ENCODE measurements at regions not wholly inside any gene's neighbourhood (a gene's known extent, or its start where the extent isn't known, plus 50 kb on each side); places are given as distances from the start of the nearest gene placed in this dataset.

- DNase-seq (ENCODE audit: low spot score): peak; percentile 54
Observed at GRCh38 chr7:31398815-31399214, 58.3 kb upstream of the NEUROD6 start.

- DNase-seq (ENCODE audit: low spot score): no peak
Observed at GRCh38 chr7:31407178-31407676, 66.7 kb upstream of the NEUROD6 start.

GRCh38 chr7:31408140-31408729 is 67.7 kb upstream of the NEUROD6 start:
- DNase-seq (ENCODE audit: low spot score): peak; percentile 87

GRCh38 chr7:31410265-31410664 is 69.7 kb upstream of the NEUROD6 start:
- DNase-seq (ENCODE audit: low spot score): peak; percentile 37

- no peak for DNase-seq (ENCODE audit: low spot score)
Observed at GRCh38 chr7:31411416-31411815, 70.9 kb upstream of the NEUROD6 start.

- no peak for DNase-seq (ENCODE audit: low spot score)
Observed at GRCh38 chr7:31413766-31414165, 73.2 kb upstream of the NEUROD6 start.

- no peak for DNase-seq (ENCODE audit: low spot score)
Observed at GRCh38 chr7:31416381-31416870, 75.9 kb upstream of the NEUROD6 start.

- DNase-seq (ENCODE audit: low spot score): no peak
Observed at GRCh38 chr7:31418928-31419327, 78.4 kb upstream of the NEUROD6 start.

- no peak for DNase-seq (ENCODE audit: low spot score)
Observed at GRCh38 chr7:31419505-31420055, 79.1 kb upstream of the NEUROD6 start.

GRCh38 chr7:31420948-31421347 is 80.4 kb upstream of the NEUROD6 start:
- no peak for DNase-seq (ENCODE audit: low spot score)

GRCh38 chr7:31421607-31422006 is 81.1 kb upstream of the NEUROD6 start:
- DNase-seq (ENCODE audit: low spot score): no peak

GRCh38 chr7:31423994-31424393 is 83.5 kb upstream of the NEUROD6 start:
- no peak for DNase-seq (ENCODE audit: low spot score)

GRCh38 chr7:31432176-31432575 is 81.7 kb upstream of the ITPRID1 start:
- DNase-seq (ENCODE audit: low spot score): peak; percentile 34

- DNase-seq (ENCODE audit: low spot score): peak; percentile 82
Observed at GRCh38 chr7:31432836-31433340, 81.0 kb upstream of the ITPRID1 start.

GRCh38 chr7:31437250-31437865 is 76.5 kb upstream of the ITPRID1 start:
- DNase-seq (ENCODE audit: low spot score): peak; percentile 65

GRCh38 chr7:31439165-31439564 is 74.7 kb upstream of the ITPRID1 start:
- no peak for DNase-seq (ENCODE audit: low spot score)

GRCh38 chr7:31440511-31440910 is 73.4 kb upstream of the ITPRID1 start:
- no peak for DNase-seq (ENCODE audit: low spot score)

GRCh38 chr7:31442626-31443025 is 71.3 kb upstream of the ITPRID1 start:
- DNase-seq (ENCODE audit: low spot score): no peak

- peak; percentile 80 for DNase-seq (ENCODE audit: low spot score)
Observed at GRCh38 chr7:31443457-31443856, 70.4 kb upstream of the ITPRID1 start.

- peak; percentile 64 for DNase-seq (ENCODE audit: low spot score)
Observed at GRCh38 chr7:31444196-31444595, 69.7 kb upstream of the ITPRID1 start.

GRCh38 chr7:31445686-31446355 is 68.1 kb upstream of the ITPRID1 start:
- no peak for DNase-seq (ENCODE audit: low spot score)

- no peak for DNase-seq (ENCODE audit: low spot score)
Observed at GRCh38 chr7:31448649-31449048, 65.2 kb upstream of the ITPRID1 start.

GRCh38 chr7:31455844-31456243 is 58.0 kb upstream of the ITPRID1 start:
- DNase-seq (ENCODE audit: low spot score): no peak
